Esophagus squamous epithelium (tissue), 4 donors: ENCODE measurements at regions not wholly inside any gene's neighbourhood (a gene's known extent, or its start where the extent isn't known, plus 50 kb on each side); places are given as distances from the start of the nearest gene placed in this dataset.

Experiments used
- CTCF ChIP-seq, 6 experiments: fragments of 450-650 bp in 4 of 6; fragments of 200-600 bp in 2 of 6; sonication (generic) in 2 of 6; IDR thresholded peaks; one replicate each; pipeline ENCODE4 v1.5.1; 2016 to 2019; ENCODE audit warnings: antibody characterized with exemption in 6 of 6, mild to moderate bottlenecking in 4 of 6, moderate library complexity in 4 of 6
- POLR2A ChIP-seq, 4 donors: fragments of 450-650 bp; IDR thresholded peaks; one replicate each; pipeline ENCODE4 v1.6.1; 2017; ENCODE audit warnings: antibody characterized with exemption in 4 of 4, mild to moderate bottlenecking in 4 of 4, moderate library complexity in 3 of 4

DNA sequence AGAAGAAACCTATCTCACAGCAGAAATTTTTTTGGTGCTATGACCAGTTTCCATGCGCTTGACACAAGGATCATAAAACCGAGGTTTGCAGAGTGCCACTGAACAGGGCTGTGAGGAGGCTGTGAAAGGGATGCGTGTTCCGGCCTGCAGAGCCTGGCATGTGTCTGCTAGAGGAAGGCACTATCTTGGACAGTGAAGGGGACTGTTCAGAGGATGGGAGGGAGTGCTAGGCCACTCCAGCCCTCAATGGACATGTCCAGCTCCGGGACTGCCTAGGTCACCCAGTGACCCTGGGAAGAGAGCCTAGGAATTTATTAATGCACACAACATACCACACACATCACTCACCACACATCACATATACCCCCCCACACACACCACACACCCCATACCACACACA, 275.9 kb downstream of the GADD45G start:
- no peak for TF ChIP-seq CTCF (IDR thresholded peaks at IDR 0.05)
- no peak for TF ChIP-seq POLR2A (IDR thresholded peaks at IDR 0.05)
